ENCODE measurements at regions not wholly inside any gene's neighbourhood (a gene's known extent, or its start where the extent isn't known, plus 50 kb on each side); places are given as distances from the start of the nearest gene placed in this dataset.

DNA sequence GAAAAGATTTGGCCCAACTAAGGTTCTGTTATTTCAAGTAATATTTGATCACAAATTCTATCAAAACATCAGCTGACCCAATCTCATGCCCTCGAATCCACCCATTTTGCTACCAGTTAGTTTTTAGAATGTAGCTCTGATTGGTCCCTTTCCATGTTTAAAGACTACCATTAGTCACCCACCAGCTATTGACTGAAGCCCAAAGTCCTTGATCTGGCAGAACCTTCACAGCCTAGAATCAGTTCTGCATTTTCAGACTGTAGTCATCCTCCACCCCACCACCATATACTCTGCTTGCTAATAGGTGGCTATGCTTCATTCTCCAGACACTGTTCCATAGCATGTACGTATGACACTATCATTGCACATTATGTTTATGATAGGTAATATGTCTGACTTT lies 182.2 kb upstream of the TARS1 start:
- no peaks in the 10 kb centered on the region for H3K27me3 ChIP-seq (ENCODE audit: control insufficient read depth, insufficient read depth, low read length)
- no peak overlapping the region for H3K9ac ChIP-seq (ENCODE audit: low read length)
- no peak overlapping the region for H3K27ac ChIP-seq (ENCODE audit: low read length)

DNA sequence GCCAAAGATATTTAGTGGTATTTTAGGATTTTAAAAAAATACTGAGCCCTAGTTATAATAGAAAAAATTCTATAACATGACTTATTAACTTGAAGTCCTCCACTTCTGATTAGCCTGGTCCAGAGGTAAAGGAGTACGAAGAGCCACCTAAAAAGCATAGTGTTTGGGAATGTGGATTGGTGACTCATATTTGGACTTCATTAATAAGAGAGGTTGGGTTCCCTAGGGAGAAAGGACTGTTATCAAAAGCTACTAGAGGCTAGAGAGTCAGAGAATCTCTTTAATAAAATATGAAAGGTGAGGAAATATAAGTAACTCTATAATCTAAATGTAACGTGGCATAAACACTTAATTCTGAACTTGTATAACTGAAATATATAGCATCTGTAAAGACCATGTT lies 180.7 kb upstream of the TARS1 start:
- Histone ChIP-seq H3K9me3 (ENCODE audit: control insufficient read depth, low read depth, low read length) (peaks cover 2% of the 10 kb centered on the region), H3K27ac (ENCODE audit: low read length) (no peak overlapping the region), H3K36me3 (ENCODE audit: control insufficient read depth, low read depth, low read length) (no peaks in the 10 kb centered on the region), H3K4me1 (ENCODE audit: control insufficient read depth, low read depth, low read length) (no peaks in the 10 kb centered on the region), H3K4me3 (ENCODE audit: low read length) (no peak overlapping the region), H3K27me3 (ENCODE audit: control insufficient read depth, insufficient read depth, low read length) (no peaks in the 10 kb centered on the region), H3K9ac (ENCODE audit: low read length) (no peak overlapping the region)

More for the DNA sequence above, 182.2 kb upstream of the TARS1 start:
- H3K4me1 ChIP-seq (ENCODE audit: control insufficient read depth, low read depth, low read length): no peaks in the 10 kb centered on the region
- H3K36me3 ChIP-seq (ENCODE audit: control insufficient read depth, low read depth, low read length): no peaks in the 10 kb centered on the region
- H3K9me3 ChIP-seq (ENCODE audit: control insufficient read depth, low read depth, low read length): peaks cover under 1% of the 10 kb centered on the region
- no peak overlapping the region for H3K4me3 ChIP-seq (ENCODE audit: low read length)

DNA sequence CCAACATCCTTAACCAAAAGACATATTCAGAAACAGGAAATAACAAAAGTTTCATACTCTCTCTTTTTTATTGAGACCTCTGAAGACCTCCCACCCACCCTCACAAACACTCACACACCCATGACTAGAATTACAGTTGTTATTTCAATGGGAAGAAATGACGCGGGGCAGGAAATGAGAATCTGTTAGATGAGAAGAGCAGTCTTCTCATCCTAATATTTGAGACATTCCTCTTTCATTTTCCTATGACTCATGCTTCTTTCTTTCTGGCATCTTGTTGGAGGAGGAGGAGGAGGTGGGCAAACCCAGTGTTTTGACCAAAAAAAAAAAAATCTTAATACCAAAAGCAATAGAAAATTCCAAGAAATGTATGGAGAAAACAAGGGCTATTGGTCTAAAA lies 179.5 kb upstream of the TARS1 start:
- H3K27ac ChIP-seq (ENCODE audit: low read length): no peak overlapping the region
- H3K4me3 ChIP-seq (ENCODE audit: low read length): no peak overlapping the region
- H3K9me3 ChIP-seq (ENCODE audit: control insufficient read depth, low read depth, low read length): peaks cover 2% of the 10 kb centered on the region
- no peak overlapping the region for H3K9ac ChIP-seq (ENCODE audit: low read length)
- no peaks in the 10 kb centered on the region for H3K27me3 ChIP-seq (ENCODE audit: control insufficient read depth, insufficient read depth, low read length)
- H3K4me1 ChIP-seq (ENCODE audit: control insufficient read depth, low read depth, low read length): no peaks in the 10 kb centered on the region
- no peaks in the 10 kb centered on the region for H3K36me3 ChIP-seq (ENCODE audit: control insufficient read depth, low read depth, low read length)

DNA sequence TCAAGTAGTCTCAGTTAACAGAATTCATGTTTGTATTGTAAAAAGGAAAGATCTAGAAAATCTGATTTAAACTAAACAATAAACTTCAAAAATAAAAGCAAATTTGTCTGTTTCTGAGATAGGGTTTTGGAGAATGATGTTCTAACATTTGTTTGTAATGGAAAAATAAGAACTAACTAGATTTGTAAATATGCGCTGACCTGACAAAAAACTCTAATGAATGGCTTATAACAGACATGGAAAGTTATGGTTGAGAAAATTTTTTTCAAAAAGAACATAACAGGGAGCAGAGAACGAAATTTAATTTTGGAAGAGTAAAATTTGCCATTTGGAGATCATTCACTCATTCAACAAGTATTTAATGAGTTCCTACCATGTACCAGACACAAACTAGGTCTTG lies 179.0 kb upstream of the TARS1 start:
- no peaks in the 10 kb centered on the region for H3K4me1 ChIP-seq (ENCODE audit: control insufficient read depth, low read depth, low read length)
- H3K4me3 ChIP-seq (ENCODE audit: low read length): no peak overlapping the region
- H3K9ac ChIP-seq (ENCODE audit: low read length): no peak overlapping the region
- no peaks in the 10 kb centered on the region for H3K36me3 ChIP-seq (ENCODE audit: control insufficient read depth, low read depth, low read length)
- H3K27me3 ChIP-seq (ENCODE audit: control insufficient read depth, insufficient read depth, low read length): no peaks in the 10 kb centered on the region
- H3K9me3 ChIP-seq (ENCODE audit: control insufficient read depth, low read depth, low read length): peaks cover 2% of the 10 kb centered on the region
- H3K27ac ChIP-seq (ENCODE audit: low read length): no peak overlapping the region

DNA sequence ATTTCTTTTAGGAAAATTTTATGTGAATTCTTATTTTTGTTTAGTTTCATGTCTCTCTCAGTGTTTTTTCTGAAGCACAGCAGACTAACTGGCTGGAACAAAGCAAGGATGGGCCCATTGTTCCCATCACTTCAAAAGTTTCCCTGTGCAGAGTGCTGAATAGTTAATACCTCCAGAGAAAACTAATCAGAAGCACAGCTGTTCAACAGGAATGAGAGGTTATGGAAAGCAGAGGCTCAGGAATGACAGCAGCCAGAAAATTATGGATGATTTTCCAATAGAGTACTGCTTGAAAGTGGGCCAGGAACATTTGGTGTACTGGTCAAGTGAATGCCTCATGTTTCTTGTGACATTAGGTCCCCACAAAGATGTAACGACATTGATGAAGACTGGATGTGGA lies 173.0 kb upstream of the TARS1 start:
- Histone ChIP-seq H3K9me3 (ENCODE audit: control insufficient read depth, low read depth, low read length) (peaks cover 2% of the 10 kb centered on the region), H3K27me3 (ENCODE audit: control insufficient read depth, insufficient read depth, low read length) (no peaks in the 10 kb centered on the region), H3K36me3 (ENCODE audit: control insufficient read depth, low read depth, low read length) (no peaks in the 10 kb centered on the region), H3K27ac (ENCODE audit: low read length) (no peak overlapping the region), H3K4me3 (ENCODE audit: low read length) (no peak overlapping the region), H3K9ac (ENCODE audit: low read length) (no peak overlapping the region), H3K4me1 (ENCODE audit: control insufficient read depth, low read depth, low read length) (no peaks in the 10 kb centered on the region)

DNA sequence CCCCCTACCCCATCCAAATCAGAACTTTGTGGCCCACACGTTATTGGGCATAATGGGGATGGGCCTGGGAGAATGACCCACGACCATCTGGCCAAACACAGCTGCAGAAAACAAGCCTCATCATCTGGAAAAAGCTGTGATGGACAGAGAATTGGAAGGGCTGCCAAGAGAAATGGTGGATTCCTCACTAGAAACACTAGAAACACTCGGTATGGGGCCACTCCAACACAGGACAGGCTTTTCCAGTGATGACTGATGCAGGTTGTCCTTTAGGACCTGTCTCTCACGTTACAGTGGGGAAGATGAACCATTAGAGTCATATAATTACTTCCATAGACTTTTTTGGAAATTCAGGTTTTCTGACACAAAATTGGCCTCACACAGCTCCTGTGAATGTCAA lies 172.4 kb upstream of the TARS1 start:
- H3K9ac ChIP-seq (ENCODE audit: low read length): no peak overlapping the region
- H3K9me3 ChIP-seq (ENCODE audit: control insufficient read depth, low read depth, low read length): peaks cover 2% of the 10 kb centered on the region
- H3K27ac ChIP-seq (ENCODE audit: low read length): no peak overlapping the region
- no peaks in the 10 kb centered on the region for H3K36me3 ChIP-seq (ENCODE audit: control insufficient read depth, low read depth, low read length)
- H3K27me3 ChIP-seq (ENCODE audit: control insufficient read depth, insufficient read depth, low read length): no peaks in the 10 kb centered on the region
- H3K4me1 ChIP-seq (ENCODE audit: control insufficient read depth, low read depth, low read length): no peaks in the 10 kb centered on the region
- no peak overlapping the region for H3K4me3 ChIP-seq (ENCODE audit: low read length)

DNA sequence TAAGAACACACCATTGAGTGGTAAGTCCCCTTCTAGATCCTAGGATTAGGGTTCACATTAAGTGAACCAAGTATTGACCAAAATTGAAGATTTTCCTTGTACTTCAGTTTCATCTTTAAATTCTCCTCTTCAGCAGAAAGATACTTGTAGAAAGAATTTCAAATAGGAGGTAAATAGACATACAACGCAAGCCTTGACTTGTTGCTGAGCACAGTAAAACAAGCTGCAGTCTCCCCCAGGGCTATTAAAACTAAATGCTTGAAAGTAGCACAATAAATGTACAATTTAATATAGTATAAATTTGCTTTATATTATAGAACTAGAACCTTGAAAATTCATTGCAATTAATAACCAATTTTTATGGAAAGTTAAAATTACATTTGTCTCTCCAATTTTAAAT lies 170.1 kb upstream of the TARS1 start:
- H3K36me3 ChIP-seq (ENCODE audit: control insufficient read depth, low read depth, low read length): no peaks in the 10 kb centered on the region
- no peaks in the 10 kb centered on the region for H3K9me3 ChIP-seq (ENCODE audit: control insufficient read depth, low read depth, low read length)
- no peak overlapping the region for H3K27ac ChIP-seq (ENCODE audit: low read length)
- no peaks in the 10 kb centered on the region for H3K27me3 ChIP-seq (ENCODE audit: control insufficient read depth, insufficient read depth, low read length)
- no peaks in the 10 kb centered on the region for H3K4me1 ChIP-seq (ENCODE audit: control insufficient read depth, low read depth, low read length)
- H3K9ac ChIP-seq (ENCODE audit: low read length): no peak overlapping the region
- H3K4me3 ChIP-seq (ENCODE audit: low read length): no peak overlapping the region

DNA sequence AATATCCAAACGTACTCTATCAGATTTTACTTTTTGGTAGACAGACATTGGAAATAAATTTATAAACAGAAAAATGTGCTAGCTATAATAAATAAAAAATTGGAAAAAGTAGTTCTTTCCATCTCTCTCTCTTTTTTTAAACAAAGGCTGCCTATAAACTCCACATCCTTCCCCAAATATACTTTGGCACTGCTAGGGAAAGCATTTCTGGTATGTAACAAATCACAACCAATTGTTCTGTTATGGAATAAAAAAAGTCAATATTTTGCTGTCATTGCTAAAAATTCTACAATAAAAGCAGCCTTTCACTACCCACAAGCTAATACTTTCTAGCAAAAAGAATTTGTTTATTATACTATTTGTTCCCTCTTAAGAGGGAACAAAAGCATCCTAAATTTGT lies 169.2 kb upstream of the TARS1 start:
- no peaks in the 10 kb centered on the region for H3K36me3 ChIP-seq (ENCODE audit: control insufficient read depth, low read depth, low read length)
- H3K9me3 ChIP-seq (ENCODE audit: control insufficient read depth, low read depth, low read length): no peaks in the 10 kb centered on the region
- no peak overlapping the region for H3K27ac ChIP-seq (ENCODE audit: low read length)
- no peak overlapping the region for H3K9ac ChIP-seq (ENCODE audit: low read length)
- H3K4me1 ChIP-seq (ENCODE audit: control insufficient read depth, low read depth, low read length): no peaks in the 10 kb centered on the region
- H3K4me3 ChIP-seq (ENCODE audit: low read length): no peak overlapping the region
- H3K27me3 ChIP-seq (ENCODE audit: control insufficient read depth, insufficient read depth, low read length): no peaks in the 10 kb centered on the region

DNA sequence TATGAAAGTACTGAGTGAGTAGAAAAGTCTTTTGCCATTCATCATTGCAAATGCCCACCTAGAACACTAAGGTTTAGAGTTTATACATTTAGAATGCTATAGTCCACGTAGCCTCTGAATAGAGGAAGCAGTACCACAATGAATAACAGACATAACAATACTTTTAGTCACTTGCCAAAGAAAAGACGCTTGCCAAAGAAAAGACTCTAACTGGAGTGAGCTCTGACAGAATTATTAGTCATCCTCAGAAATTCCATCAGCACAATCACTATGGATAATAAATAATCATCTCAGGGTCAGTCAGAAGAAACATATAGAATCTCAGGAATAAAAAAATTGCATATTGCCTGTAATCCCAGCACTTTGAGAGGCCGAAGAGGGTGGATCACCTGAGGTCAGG lies 168.5 kb upstream of the TARS1 start:
- Histone ChIP-seq H3K4me1 (ENCODE audit: control insufficient read depth, low read depth, low read length) (no peaks in the 10 kb centered on the region), H3K36me3 (ENCODE audit: control insufficient read depth, low read depth, low read length) (no peaks in the 10 kb centered on the region), H3K9me3 (ENCODE audit: control insufficient read depth, low read depth, low read length) (no peaks in the 10 kb centered on the region), H3K27me3 (ENCODE audit: control insufficient read depth, insufficient read depth, low read length) (no peaks in the 10 kb centered on the region), H3K27ac (ENCODE audit: low read length) (no peak overlapping the region), H3K9ac (ENCODE audit: low read length) (no peak overlapping the region), H3K4me3 (ENCODE audit: low read length) (no peak overlapping the region)

DNA sequence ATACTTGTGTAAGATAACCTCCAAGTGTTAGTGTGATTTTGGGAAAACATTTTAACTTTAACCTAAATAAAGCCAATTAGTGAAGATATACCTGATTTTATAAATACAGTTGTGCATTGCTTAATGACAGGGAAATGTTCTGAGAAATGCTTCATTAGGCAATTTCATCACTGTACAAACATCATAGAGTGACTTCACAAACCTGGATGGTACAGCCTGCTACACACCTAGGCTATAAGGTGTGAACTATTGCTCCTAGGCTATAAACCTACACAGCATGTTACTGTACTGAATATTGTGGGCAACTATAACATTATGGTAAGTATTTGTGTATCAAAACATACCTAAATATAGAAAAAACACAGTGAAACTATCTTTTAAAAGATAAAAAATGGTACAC lies 166.8 kb upstream of the TARS1 start:
- Histone ChIP-seq H3K27me3 (ENCODE audit: control insufficient read depth, insufficient read depth, low read length) (no peaks in the 10 kb centered on the region), H3K27ac (ENCODE audit: low read length) (no peak overlapping the region), H3K36me3 (ENCODE audit: control insufficient read depth, low read depth, low read length) (no peaks in the 10 kb centered on the region), H3K9me3 (ENCODE audit: control insufficient read depth, low read depth, low read length) (no peaks in the 10 kb centered on the region), H3K4me1 (ENCODE audit: control insufficient read depth, low read depth, low read length) (no peaks in the 10 kb centered on the region), H3K9ac (ENCODE audit: low read length) (no peak overlapping the region), H3K4me3 (ENCODE audit: low read length) (no peak overlapping the region)

DNA sequence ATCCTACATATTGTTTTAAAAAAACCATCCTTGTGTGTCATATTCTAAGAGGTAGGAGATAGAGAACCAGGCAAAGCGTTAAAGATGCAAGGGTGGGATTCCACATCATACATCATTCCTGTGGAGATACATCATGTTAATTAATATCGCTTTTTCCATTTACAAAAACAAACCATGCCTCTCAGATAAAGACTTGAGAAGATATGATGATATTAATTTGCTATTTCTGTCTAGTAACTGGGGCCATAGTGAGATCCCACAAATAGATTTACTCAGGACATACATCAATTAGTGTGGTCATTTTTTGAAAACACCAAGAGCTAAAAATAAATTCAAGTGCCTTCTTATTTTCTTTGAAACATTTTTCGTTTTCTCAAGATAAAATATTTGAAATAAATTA lies 165.4 kb upstream of the TARS1 start:
- Histone ChIP-seq H3K9me3 (ENCODE audit: control insufficient read depth, low read depth, low read length) (no peaks in the 10 kb centered on the region), H3K27me3 (ENCODE audit: control insufficient read depth, insufficient read depth, low read length) (no peaks in the 10 kb centered on the region), H3K4me1 (ENCODE audit: control insufficient read depth, low read depth, low read length) (no peaks in the 10 kb centered on the region), H3K4me3 (ENCODE audit: low read length) (no peak overlapping the region), H3K36me3 (ENCODE audit: control insufficient read depth, low read depth, low read length) (no peaks in the 10 kb centered on the region), H3K27ac (ENCODE audit: low read length) (no peak overlapping the region), H3K9ac (ENCODE audit: low read length) (no peak overlapping the region)

DNA sequence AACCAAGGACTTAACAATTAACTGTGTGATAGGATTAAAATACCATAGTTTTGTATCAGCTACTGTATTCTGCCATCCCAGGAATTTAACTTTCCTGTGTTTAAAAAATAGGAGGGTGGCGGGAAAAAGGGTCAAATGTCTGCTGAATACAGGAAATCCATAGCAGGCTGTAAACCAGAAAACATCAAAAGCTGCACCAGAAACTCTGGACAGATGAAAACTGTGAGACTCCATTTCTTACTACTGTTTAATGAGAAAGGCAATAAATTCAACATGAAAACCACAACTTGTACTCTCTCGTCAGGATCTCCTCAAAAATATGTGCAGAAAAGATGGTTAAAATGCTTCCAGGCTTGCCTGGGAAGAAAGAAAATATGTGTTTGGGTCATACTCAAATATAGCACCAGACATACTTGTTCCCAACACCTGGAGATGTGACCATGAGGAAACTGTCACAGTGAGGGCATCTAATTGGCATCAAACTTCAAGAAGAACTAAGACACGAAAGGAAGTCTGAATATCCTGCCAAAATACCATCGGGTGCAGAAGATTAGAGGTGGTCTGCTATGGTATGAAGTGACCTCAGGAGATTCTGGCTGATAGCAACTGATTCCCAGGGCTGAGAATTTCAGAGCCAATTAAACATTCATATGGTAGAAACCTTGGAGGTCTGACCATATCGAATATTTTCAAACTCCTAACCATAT lies 164.7 kb upstream of the TARS1 start:
- no peaks in the 10 kb centered on the region for H3K4me1 ChIP-seq (ENCODE audit: control insufficient read depth, low read depth, low read length)
- no peaks in the 10 kb centered on the region for H3K27me3 ChIP-seq (ENCODE audit: control insufficient read depth, insufficient read depth, low read length)
- H3K4me3 ChIP-seq (ENCODE audit: low read length): no peak overlapping the region
- H3K36me3 ChIP-seq (ENCODE audit: control insufficient read depth, low read depth, low read length): no peaks in the 10 kb centered on the region
- no peaks in the 10 kb centered on the region for H3K9me3 ChIP-seq (ENCODE audit: control insufficient read depth, low read depth, low read length)
- H3K9ac ChIP-seq (ENCODE audit: low read length): no peak overlapping the region
- H3K27ac ChIP-seq (ENCODE audit: low read length): no peak overlapping the region
